Neural cell (in vitro differentiated cells): ENCODE measurements at regions not wholly inside any gene's neighbourhood (a gene's known extent, or its start where the extent isn't known, plus 50 kb on each side); places are given as distances from the start of the nearest gene placed in this dataset.

Experiments
- CTCF ChIP-seq: fragments of 450-650 bp; IDR thresholded peaks from 2 replicates; pipeline ENCODE4 v1.5.1; 2014; ENCODE audit warnings: antibody characterized with exemption, mild to moderate bottlenecking, moderate library complexity; ENCODE audit not compliant: poor library complexity, severe bottlenecking
- EZH2 ChIP-seq: fragments of 200-600, 300-800 bp; shearing (Covaris generic), sonication (generic); IDR thresholded peaks from 2 replicates; pipeline ENCODE4 v1.6.1; 2014; ENCODE audit warnings: antibody characterized with exemption, low read length, borderline replicate concordance, mild to moderate bottlenecking; ENCODE audit not compliant: insufficient read depth, poor library complexity, severe bottlenecking
- POLR2AphosphoS5 ChIP-seq: IDR thresholded peaks from 2 replicates; pipeline ENCODE4 v1.6.1; 2012
- REST ChIP-seq: IDR thresholded peaks from 2 replicates; pipeline ENCODE4 v1.6.1; 2012; ENCODE audit warnings: borderline replicate concordance

- TF ChIP-seq EZH2 (no peak), CTCF (no peak), REST (no peak), POLR2AphosphoS5 (no peak)
Observed at GRCh38 chr6:2557181-2557720, 193.5 kb downstream of the MYLK4 start.
